HG03135 (cell line): ENCODE measurements at regions not wholly inside any gene's neighbourhood (a gene's known extent, or its start where the extent isn't known, plus 50 kb on each side); places are given as distances from the start of the nearest gene placed in this dataset.

Experiments
- ATAC-seq: cut with Tn5 transposase; IDR thresholded peaks from one replicate; pipeline ENCODE4 v1.9.1; 2021; ENCODE audit warnings: mild to moderate bottlenecking, moderate library complexity; ENCODE audit not compliant: unreplicated experiment

- ATAC-seq, result no peak
Measured at GRCh38 chr9:119429302-119429701, 60.1 kb upstream of the BRINP1 start.

- ATAC-seq, result no peak
Measured at GRCh38 chr9:119420231-119420630, 51.0 kb upstream of the BRINP1 start.
